Hypothalamus (tissue), 51 donors: ENCODE measurements at regions not wholly inside any gene's neighbourhood (a gene's known extent, or its start where the extent isn't known, plus 50 kb on each side); places are given as distances from the start of the nearest gene placed in this dataset.

Experiments used
- DNase-seq, 51 donors: peaks; one replicate each; lab custom pipeline; 2025; lab: John Stamatoyannopoulos, UW

- DNase-seq = no peak
These were observed 86.2 kb upstream of the CNKSR3 start for GRCh38 chr6:154596701-154597100.

GRCh38 chr6:154598399-154598798, 87.9 kb upstream of the CNKSR3 start:
- no peak for DNase-seq

- DNase-seq = no peak
These were observed 91.8 kb upstream of the CNKSR3 start for GRCh38 chr6:154602296-154602695.

GRCh38 chr6:154602708-154603107, 92.2 kb upstream of the CNKSR3 start:
- no peak for DNase-seq

- no peak for DNase-seq
These were observed 93.6 kb upstream of the CNKSR3 start for GRCh38 chr6:154604119-154604518.

- no peak for DNase-seq
These were observed 94.8 kb upstream of the CNKSR3 start for GRCh38 chr6:154605178-154605881.

GRCh38 chr6:154605882-154606370, 95.4 kb upstream of the CNKSR3 start:
- no peak for DNase-seq

GRCh38 chr6:154606457-154606856, 96.0 kb upstream of the CNKSR3 start:
- DNase-seq = no peak

GRCh38 chr6:154606860-154607259, 96.4 kb upstream of the CNKSR3 start:
- no peak for DNase-seq

- DNase-seq = no peak
These were observed 100.8 kb upstream of the CNKSR3 start for GRCh38 chr6:154611241-154611640.

GRCh38 chr6:154611847-154612246, 101.4 kb upstream of the CNKSR3 start:
- no peak for DNase-seq

- DNase-seq = no peak
These were observed 102.7 kb upstream of the CNKSR3 start for GRCh38 chr6:154613137-154613676.

GRCh38 chr6:154614101-154614500, 103.6 kb upstream of the CNKSR3 start:
- no peak for DNase-seq

- no peak for DNase-seq
These were observed 104.2 kb upstream of the CNKSR3 start for GRCh38 chr6:154614641-154615040.

- DNase-seq = peak in 22 of 51 donors; percentile 3 to 46 (median 12)
These were observed 105.1 kb upstream of the CNKSR3 start for GRCh38 chr6:154615483-154616025.

GRCh38 chr6:154617175-154617574, 106.7 kb upstream of the CNKSR3 start:
- DNase-seq = no peak

GRCh38 chr6:154619146-154619545, 108.7 kb upstream of the CNKSR3 start:
- DNase-seq = no peak

- no peak for DNase-seq
These were observed 111.2 kb upstream of the CNKSR3 start for GRCh38 chr6:154621686-154622085.

- DNase-seq = no peak
These were observed 110.4 kb upstream of the SCAF8 start for GRCh38 chr6:154622618-154623336.

GRCh38 chr6:154623391-154623790, 109.8 kb upstream of the SCAF8 start:
- DNase-seq = no peak

GRCh38 chr6:154624038-154624599, 109.1 kb upstream of the SCAF8 start:
- no peak for DNase-seq
